Right lobe of liver (tissue), 6 donors: ENCODE measurements at regions not wholly inside any gene's neighbourhood (a gene's known extent, or its start where the extent isn't known, plus 50 kb on each side); places are given as distances from the start of the nearest gene placed in this dataset.

ENCODE experiments used
- ATAC-seq, 4 donors: fragments of 200-7000 bp; cut with Tn5 transposase; one replicate each; pipeline ENCODE4 v1.9.1; 2020; ENCODE audit warnings: mild to moderate bottlenecking in 4 of 4, moderate library complexity in 4 of 4
- DNase-seq, 3 donors: peaks; one replicate each; pipeline ENCODE4 v3.0.0-alpha.2; 2020
- H3K27ac ChIP-seq, 3 donors: fragments of 200-600 bp; one replicate each; pipeline ENCODE4 v1.8.0; 2022
- H3K27me3 ChIP-seq, 2 donors: fragments of 200-600 bp; one replicate each; pipeline ENCODE4 v1.8.0; 2022
- H3K36me3 ChIP-seq, 4 donors: fragments of 200-600 bp; sonication (generic) in 1 of 4; one replicate each; pipeline versions ENCODE4 v1.5.1 to v1.8.0; 2017 to 2022; ENCODE audit warnings: control low read depth in 1 of 4
- H3K4me1 ChIP-seq, 4 donors: fragments of 200-600 bp; sonication (generic) in 1 of 4; one replicate each; pipeline versions ENCODE4 v1.5.1 to v1.8.0; 2017 to 2022; ENCODE audit warnings: control low read depth in 1 of 4
- H3K4me3 ChIP-seq, 3 donors: fragments of 200-600 bp; one replicate each; pipeline ENCODE4 v1.8.0; 2022
- H3K9me3 ChIP-seq, 4 donors: fragments of 200-600 bp; sonication (generic) in 1 of 4; one replicate each; pipeline versions ENCODE4 v1.5.1 to v1.8.0; 2017 to 2022; ENCODE audit warnings: control low read depth in 1 of 4
- CTCF ChIP-seq, 4 donors: fragments of 200-600 bp in 3 of 4; fragments of 450-650 bp in 1 of 4; IDR thresholded peaks; one replicate each; pipeline versions ENCODE4 v1.5.1 to v1.8.0; 2016 to 2022; ENCODE audit warnings: antibody characterized with exemption in 4 of 4, mild to moderate bottlenecking in 2 of 4
- POLR2A ChIP-seq: fragments of 450-650 bp; IDR thresholded peaks from one replicate; pipeline ENCODE4 v1.6.1; 2017; ENCODE audit warnings: antibody characterized with exemption, mild to moderate bottlenecking
- WGBS: methylation state at CpG from one replicate; pipeline ENCODE4 v1.1.6; 2018; ENCODE audit warnings: low coverage, low lambda C conversion rate; ENCODE audit not compliant: insufficient coverage; ENCODE audit errors: missing lambda C conversion rate; 5-methylcytosine and 5-hydroxymethylcytosine counted together
- intact Hi-C, 2 donors: fragments of 100-400 bp; cut with DNase I; formaldehyde crosslinking; loops; one replicate each; pipeline versions ENCODE4 v1.11.2 to v1.14.1; 2022
- donor health status: DM: no; HTN: yes; CAD: no.
- donor health status: DM: no; HTN: no; CAD: no.
- donor health status: DM: no; HTN: no; CAD: no.
- donor health status: DM: no; HTN: yes; CAD: no.
- donor health status: DM: no; HTN: yes; CAD: no.

- Histone ChIP-seq H3K4me3 (no peak overlapping the region), H3K27ac (no peak overlapping the region), H3K27me3 (no peaks in the 10 kb centered on the region), H3K36me3 (no peaks in the 10 kb centered on the region), H3K4me1 (no peaks in the 10 kb centered on the region), H3K9me3 (no peaks in the 10 kb centered on the region)
- no peak for ATAC-seq
- TF ChIP-seq POLR2A (no peak), CTCF (IDR thresholded peaks at IDR 0.05) (no peak)
- DNase-seq, result no peak
- 64% methylated on average over 4 of the region's 4 CpGs for WGBS
- intact Hi-C loops, result no loop called here
Observed at GRCh38 chr4:189815404-189816192, 125.1 kb upstream of the FRG1 start.

- Histone ChIP-seq H3K9me3 (no peaks in the 10 kb centered on the region), H3K4me3 (no peak overlapping the region), H3K27ac (no peak overlapping the region), H3K27me3 (no peaks in the 10 kb centered on the region), H3K36me3 (no peaks in the 10 kb centered on the region), H3K4me1 (no peaks in the 10 kb centered on the region)
- WGBS, result 80% methylated on average over 2 of the region's 3 CpGs
- TF ChIP-seq POLR2A (no peak), CTCF (IDR thresholded peaks at IDR 0.05) (no peak)
- ATAC-seq (no peak), DNase-seq (no peak)
- intact Hi-C loops, result no loop called here
Observed at GRCh38 chr4:189822326-189822725, 118.3 kb upstream of the FRG1 start.

GRCh38 chr4:189823591-189823990 is 117.1 kb upstream of the FRG1 start:
- Histone ChIP-seq H3K27ac (no peak overlapping the region), H3K9me3 (no peaks in the 10 kb centered on the region), H3K36me3 (no peaks in the 10 kb centered on the region), H3K27me3 (no peaks in the 10 kb centered on the region), H3K4me1 (no peaks in the 10 kb centered on the region), H3K4me3 (no peak overlapping the region)
- intact Hi-C loops, result no loop called here
- TF ChIP-seq CTCF (IDR thresholded peaks at IDR 0.05) (no peak), POLR2A (no peak)
- WGBS, result 51% methylated on average over 3 of the region's 3 CpGs
- ATAC-seq (no peak), DNase-seq (no peak)

GRCh38 chr4:189825466-189825865 is 115.2 kb upstream of the FRG1 start:
- DNase-seq (no peak), ATAC-seq (no peak)
- H3K36me3 ChIP-seq, result no peaks in the 10 kb centered on the region
- H3K4me1 ChIP-seq, result no peaks in the 10 kb centered on the region
- H3K4me3 ChIP-seq, result no peak overlapping the region
- WGBS, result 59% methylated on average over 3 of the region's 4 CpGs
- H3K27ac ChIP-seq, result no peak overlapping the region
- TF ChIP-seq POLR2A, result no peak
- TF ChIP-seq CTCF (IDR thresholded peaks at IDR 0.05), result no peak
- intact Hi-C loops, result no loop called here
- no peaks in the 10 kb centered on the region for H3K27me3 ChIP-seq
- H3K9me3 ChIP-seq, result no peaks in the 10 kb centered on the region
